Heart left ventricle (tissue), 16 donors: ENCODE measurements at regions not wholly inside any gene's neighbourhood (a gene's known extent, or its start where the extent isn't known, plus 50 kb on each side); places are given as distances from the start of the nearest gene placed in this dataset.

Experiments
- ATAC-seq, 4 donors: fragments of 200-7000 bp; cut with Tn5 transposase; one replicate each; pipeline ENCODE4 v1.9.1; 2020 to 2022; ENCODE audit warnings: moderate library complexity in 4 of 4, mild to moderate bottlenecking in 3 of 4, moderate number of reproducible peaks in 1 of 4
- DNase-seq, 5 donors: peaks; one replicate each; pipeline ENCODE4 v3.0.0-alpha.2; 2020
- H3K27ac ChIP-seq, 12 donors: fragments of 200-600 bp; sonication (generic) in 4 of 12; one replicate each; pipeline versions ENCODE4 v1.5.0 to v1.8.0; 2016 to 2022; ENCODE audit warnings: mild to moderate bottlenecking in 2 of 12
- H3K27me3 ChIP-seq, 9 donors: fragments of 200-600 bp; sonication (generic) in 2 of 9; one replicate each; pipeline versions ENCODE4 v1.5.1 to v1.8.0; 2016 to 2022; ENCODE audit warnings: mild to moderate bottlenecking in 3 of 9
- H3K36me3 ChIP-seq, 9 donors: fragments of 200-600 bp; sonication (generic) in 2 of 9; one replicate each; pipeline versions ENCODE4 v1.5.0 to v1.8.0; 2018 to 2022; ENCODE audit warnings: mild to moderate bottlenecking in 2 of 9
- H3K4me1 ChIP-seq, 12 donors: fragments of 200-600 bp; sonication (generic) in 4 of 12; one replicate each; pipeline versions ENCODE4 v1.5.0 to v1.8.0; 2016 to 2022; ENCODE audit warnings: mild to moderate bottlenecking in 3 of 12
- H3K4me3 ChIP-seq, 12 donors: fragments of 200-600 bp; sonication (generic) in 4 of 12; one replicate each; pipeline versions ENCODE4 v1.5.0 to v1.8.0; 2017 to 2022; ENCODE audit warnings: mild to moderate bottlenecking in 9 of 12, moderate library complexity in 4 of 12
- H3K9me3 ChIP-seq, 12 donors: fragments of 200-600 bp; sonication (generic) in 4 of 12; one replicate each; pipeline versions ENCODE4 v1.5.0 to v1.8.0; 2016 to 2022; ENCODE audit warnings: mild to moderate bottlenecking in 1 of 12
- POLR2A ChIP-seq, 2 donors: fragments of 450-650 bp; IDR thresholded peaks; one replicate each; pipeline ENCODE4 v1.6.1; 2017; ENCODE audit warnings: antibody characterized with exemption in 2 of 2, mild to moderate bottlenecking in 2 of 2, moderate library complexity in 2 of 2
- WGBS, 4 donors: extraction: QIAGEN DNeasy Blood & Tissue Kit in 2 of 4; methylation state at CpG; one replicate each; pipeline versions ENCODE4 v1.1.5 to v1.1.7; 2013 to 2018; 5-methylcytosine and 5-hydroxymethylcytosine counted together
- intact Hi-C, 10 donors: fragments of 100-400 bp; cut with DNase I; formaldehyde crosslinking; loops; one replicate each; pipeline versions ENCODE4 v1.11.1 to v1.14.2; 2022
- TF ChIP-seq, protein P1 (sequence below), 12 donors: fragments of 200-600 bp; sonication (generic) in 4 of 12; IDR thresholded peaks; one replicate each; pipeline versions ENCODE4 v1.5.0 to v1.8.0; 2018 to 2022; ENCODE audit warnings: antibody characterized with exemption in 12 of 12, mild to moderate bottlenecking in 5 of 12
- donor health status: ischemic (EF 13 %, LVEDD 7.1; RV severe dilation, severe dysfunction).
- donor health status: healthy with polysubstance abuse.
- donor health status: DM: no; HTN: yes; CAD: no.
- donor health status: DM: no; HTN: no; CAD: no.
- donor health status: ischemic (EF 25% LVEDD 6.9; RV normal size, moderate dysfunction).
- donor health status: ischemic (EF 25% LVEDD 5.7; RV mildly dilated, moderate dysfunction).
- donor health status: healthy.
- donor health status: DM: yes; HTN: yes; CAD: no.
- donor health status: ischemic (EF 35%, LVEDD 5.7; RV mildly dilated, moderate dysfunction).
- donor health status: nonischemic (EF 11% LVEDD 7.7; RV severe dilation, severe dysfunction).
- donor health status: DM: yes; HTN: yes; CAD: no.
- donor health status: PGD.
- donor health status: ischemic (EF 29% LVEDD 5.4; RV normal size, mild dysfunction).
- donor health status: nonischemic (EF 23%, LVEDD 6.1; RV moderate dilation, normal function).

GRCh38 chr12:115273456-115273855 is 589.5 kb upstream of the TBX3 start:
- DNase-seq, result no peak
- H3K36me3 ChIP-seq, result no peaks in the 10 kb centered on the region
- H3K27me3 ChIP-seq, result no peaks in the 10 kb centered on the region
- TF ChIP-seq, protein P1, sequence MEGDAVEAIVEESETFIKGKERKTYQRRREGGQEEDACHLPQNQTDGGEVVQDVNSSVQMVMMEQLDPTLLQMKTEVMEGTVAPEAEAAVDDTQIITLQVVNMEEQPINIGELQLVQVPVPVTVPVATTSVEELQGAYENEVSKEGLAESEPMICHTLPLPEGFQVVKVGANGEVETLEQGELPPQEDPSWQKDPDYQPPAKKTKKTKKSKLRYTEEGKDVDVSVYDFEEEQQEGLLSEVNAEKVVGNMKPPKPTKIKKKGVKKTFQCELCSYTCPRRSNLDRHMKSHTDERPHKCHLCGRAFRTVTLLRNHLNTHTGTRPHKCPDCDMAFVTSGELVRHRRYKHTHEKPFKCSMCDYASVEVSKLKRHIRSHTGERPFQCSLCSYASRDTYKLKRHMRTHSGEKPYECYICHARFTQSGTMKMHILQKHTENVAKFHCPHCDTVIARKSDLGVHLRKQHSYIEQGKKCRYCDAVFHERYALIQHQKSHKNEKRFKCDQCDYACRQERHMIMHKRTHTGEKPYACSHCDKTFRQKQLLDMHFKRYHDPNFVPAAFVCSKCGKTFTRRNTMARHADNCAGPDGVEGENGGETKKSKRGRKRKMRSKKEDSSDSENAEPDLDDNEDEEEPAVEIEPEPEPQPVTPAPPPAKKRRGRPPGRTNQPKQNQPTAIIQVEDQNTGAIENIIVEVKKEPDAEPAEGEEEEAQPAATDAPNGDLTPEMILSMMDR (IDR thresholded peaks at IDR 0.05), result no peak
- no peak for TF ChIP-seq POLR2A (IDR thresholded peaks at IDR 0.05)
- H3K4me3 ChIP-seq, result no peak overlapping the region
- no peaks in the 10 kb centered on the region for H3K9me3 ChIP-seq
- intact Hi-C loops, result no loop called here
- H3K4me1 ChIP-seq, result peaks cover 0 to 4% (median 0%) of the 10 kb centered on the region in 12 donors
- ATAC-seq, result no peak
- no peak overlapping the region for H3K27ac ChIP-seq
- WGBS, 4 donors, result 78 to 98% (median 95%) methylated on average over 2 of the region's 2 CpGs

DNA sequence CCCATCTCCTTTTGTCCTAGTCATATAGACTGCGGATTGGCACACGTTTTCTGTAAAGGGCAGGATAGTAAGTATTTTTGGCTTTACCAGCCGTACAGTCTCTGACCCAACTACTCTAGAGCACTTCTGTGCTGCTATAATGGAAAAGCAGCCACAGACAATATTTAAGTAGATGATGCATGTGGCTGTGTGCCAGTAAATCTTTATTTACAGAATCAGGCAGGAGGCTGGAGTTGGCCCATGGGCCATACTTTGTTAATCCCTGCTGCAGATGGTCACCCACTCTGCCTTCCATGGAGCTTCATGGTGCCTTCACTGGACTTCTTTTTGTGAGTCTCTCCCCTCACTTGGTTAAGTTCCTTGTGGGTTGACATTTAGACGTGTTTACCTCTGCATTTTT is 584.5 kb upstream of the TBX3 start:
- ATAC-seq (no peak), DNase-seq (no peak)
- Histone ChIP-seq H3K4me1 (peaks cover 0 to 4% (median 0%) of the 10 kb centered on the region in 12 donors), H3K36me3 (no peaks in the 10 kb centered on the region), H3K9me3 (no peaks in the 10 kb centered on the region), H3K27me3 (no peaks in the 10 kb centered on the region), H3K4me3 (no peak overlapping the region), H3K27ac (no peak overlapping the region)
- WGBS, 4 donors, result 82 to 89% (median 88%) methylated on average over 4 of the region's 4 CpGs
- no peak for TF ChIP-seq POLR2A (IDR thresholded peaks at IDR 0.05)
- intact Hi-C loops, result no loop called here

DNA sequence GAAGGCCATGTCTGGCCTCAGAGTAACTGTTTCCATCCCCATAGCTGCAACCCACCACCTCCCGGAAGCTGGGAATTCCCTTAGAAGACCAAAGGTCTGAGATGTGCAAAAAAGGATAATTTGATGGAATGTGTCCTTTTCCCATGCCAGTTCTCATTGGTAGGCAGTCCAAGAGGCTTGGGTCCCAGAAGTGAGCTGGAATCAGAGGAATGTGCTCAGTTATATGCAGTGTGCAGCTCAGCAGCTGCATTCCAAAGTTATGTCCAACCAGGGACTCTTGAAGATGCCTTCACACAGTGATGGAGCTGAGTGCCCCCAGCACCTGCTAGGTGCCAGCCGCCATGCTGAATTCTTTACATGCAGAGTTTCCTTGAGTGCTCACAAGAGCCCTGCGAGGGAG is 583.9 kb upstream of the TBX3 start:
- Histone ChIP-seq H3K4me1 (peaks cover 0 to 4% (median 0%) of the 10 kb centered on the region in 12 donors), H3K27me3 (no peaks in the 10 kb centered on the region), H3K27ac (no peak overlapping the region), H3K9me3 (no peaks in the 10 kb centered on the region), H3K4me3 (no peak overlapping the region), H3K36me3 (no peaks in the 10 kb centered on the region)
- TF ChIP-seq POLR2A (IDR thresholded peaks at IDR 0.05), result no peak
- TF ChIP-seq, protein P1 (IDR thresholded peaks at IDR 0.05), result no peak
- WGBS, 4 donors, result 69 to 97% (median 80%) methylated on average over 2 to 3 of the region's 3 CpGs
- DNase-seq, result no peak
- intact Hi-C loops, result no loop called here
- no peak for ATAC-seq

- ATAC-seq (peak in 2 of 4 donors; percentile 33 to 62), DNase-seq (peak in 2 of 5 donors; percentile 20 to 47)
- WGBS, 4 donors, result 55 to 88% (median 57%) methylated on average over 1 to 3 of the region's 3 CpGs
- TF ChIP-seq POLR2A (IDR thresholded peaks at IDR 0.05), result no peak
- TF ChIP-seq, protein P1 (IDR thresholded peaks at IDR 0.05), result no peak
- H3K4me3 ChIP-seq, result no peak overlapping the region
- H3K27ac ChIP-seq, result no peak overlapping the region
- H3K27me3 ChIP-seq, result no peaks in the 10 kb centered on the region
- H3K4me1 ChIP-seq, result peaks cover 0 to 4% (median 0%) of the 10 kb centered on the region in 12 donors
- no peaks in the 10 kb centered on the region for H3K36me3 ChIP-seq
- H3K9me3 ChIP-seq, result no peaks in the 10 kb centered on the region
- intact Hi-C loops, result no loop called here
Observed at GRCh38 chr12:115267464-115267863, 583.5 kb upstream of the TBX3 start.

GRCh38 chr12:115264605-115265004 is 580.6 kb upstream of the TBX3 start:
- Histone ChIP-seq H3K36me3 (no peaks in the 10 kb centered on the region), H3K27me3 (no peaks in the 10 kb centered on the region), H3K27ac (no peak overlapping the region), H3K4me1 (peaks cover 0 to 3% (median 0%) of the 10 kb centered on the region in 12 donors), H3K4me3 (no peak overlapping the region), H3K9me3 (no peaks in the 10 kb centered on the region)
- TF ChIP-seq POLR2A (IDR thresholded peaks at IDR 0.05), result no peak
- TF ChIP-seq, protein P1 (IDR thresholded peaks at IDR 0.05), result no peak
- intact Hi-C loops, result no loop called here
- no peak for DNase-seq
- ATAC-seq, result no peak
- 80 to 91% (median 85%) methylated on average over 6 of the region's 6 CpGs for WGBS, 4 donors
